ENCODE measurements at regions not wholly inside any gene's neighbourhood (a gene's known extent, or its start where the extent isn't known, plus 50 kb on each side); places are given as distances from the start of the nearest gene placed in this dataset.

GRCh38 chr18:51400721-51401120 is 203.2 kb upstream of the MEX3C start:
- DNase-seq = no peak

- no peak for DNase-seq
Measured at GRCh38 chr18:51401912-51402311, 204.4 kb upstream of the MEX3C start.

DNA sequence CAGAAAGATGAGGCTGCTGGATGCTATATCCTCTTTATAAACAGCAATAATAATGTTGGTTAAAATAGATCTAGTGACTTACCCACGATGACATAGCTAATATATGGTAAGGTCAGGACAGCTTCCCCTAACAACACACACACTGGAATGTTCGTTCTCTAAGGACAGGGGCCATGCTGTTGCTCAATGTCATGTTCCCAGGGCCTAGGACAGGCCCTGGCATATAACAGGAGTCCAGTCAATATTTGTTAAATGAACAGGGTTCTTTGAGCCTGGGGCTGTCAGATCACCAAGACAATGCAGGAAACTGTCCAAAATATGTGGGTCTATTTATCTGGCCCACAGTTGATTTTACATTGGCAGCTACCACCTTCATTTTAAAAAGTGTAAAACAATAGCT is 207.1 kb upstream of the MEX3C start:
- DNase-seq = no peak

- no peak for DNase-seq
Measured at GRCh38 chr18:51405683-51406477, 208.4 kb upstream of the MEX3C start.

GRCh38 chr18:51417643-51418483 is 220.4 kb upstream of the MEX3C start:
- DNase-seq = peak in 1 of 2 experiments; percentile 6

GRCh38 chr18:51425475-51425874 is 228.0 kb upstream of the MEX3C start:
- DNase-seq = no peak

DNA sequence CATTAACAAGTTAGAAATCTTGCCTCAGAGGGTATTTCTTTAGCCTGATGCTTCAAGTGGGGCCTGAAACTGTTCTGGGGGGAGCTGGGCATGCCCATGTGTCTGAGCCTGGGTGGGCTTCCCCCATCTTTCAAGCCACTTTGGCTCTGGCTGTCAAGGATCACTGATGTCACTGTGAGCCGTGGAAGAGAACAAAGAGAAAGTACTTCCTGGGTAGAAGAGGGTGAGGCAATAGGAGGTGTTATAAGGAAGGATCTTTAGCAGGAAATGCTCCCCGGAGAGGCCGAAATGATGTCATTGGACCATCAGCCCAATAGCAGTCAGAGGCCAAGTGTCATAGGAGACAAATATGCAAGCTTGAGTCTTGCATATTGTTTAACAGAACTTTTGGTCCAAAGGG is 228.4 kb upstream of the MEX3C start:
- DNase-seq = no peak

GRCh38 chr18:51426996-51427395 is 229.5 kb upstream of the MEX3C start:
- DNase-seq = no peak

DNA sequence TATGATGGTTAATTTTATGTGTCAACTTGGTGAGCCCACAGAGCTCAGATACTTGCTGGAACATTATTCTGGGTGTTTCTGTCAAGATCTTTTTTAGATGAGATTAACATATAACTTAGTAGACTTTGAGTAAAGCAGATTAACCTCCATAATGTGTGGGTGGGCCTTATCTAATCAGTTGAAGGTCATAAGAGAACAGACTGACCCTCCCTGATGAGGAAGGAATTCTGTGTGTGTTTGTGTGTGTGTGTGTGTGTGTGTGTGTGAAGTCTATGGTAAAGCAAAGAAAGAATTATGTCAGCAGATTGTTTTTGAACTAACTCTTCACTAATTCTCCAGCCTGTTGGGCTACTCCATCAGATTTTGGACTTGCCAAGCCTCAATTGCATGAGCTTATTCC is 232.2 kb upstream of the MEX3C start:
- DNase-seq = no peak

DNA sequence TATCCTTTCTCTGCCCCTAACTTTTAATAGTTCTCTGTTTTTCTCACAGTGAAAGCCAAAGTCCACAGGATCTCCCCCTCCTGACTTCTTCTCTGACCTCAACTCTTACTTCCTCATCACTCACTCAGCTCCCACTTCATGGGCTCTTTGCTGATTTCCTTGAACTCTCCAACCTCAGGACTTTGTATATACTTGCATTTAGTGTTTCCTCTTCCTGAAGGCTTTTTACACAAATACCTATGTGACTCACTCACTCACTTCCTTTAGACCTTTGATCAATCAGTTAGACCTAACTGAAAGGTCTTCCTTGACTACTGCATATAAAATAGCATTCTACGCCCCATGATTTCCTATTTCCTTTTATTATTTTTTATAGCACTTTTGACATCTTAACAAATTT is 233.1 kb upstream of the MEX3C start:
- DNase-seq = no peak

GRCh38 chr18:51433296-51433695 is 235.8 kb upstream of the MEX3C start:
- no peak for DNase-seq

- no peak for DNase-seq
Measured at GRCh38 chr18:51433881-51434280, 236.4 kb upstream of the MEX3C start.

DNA sequence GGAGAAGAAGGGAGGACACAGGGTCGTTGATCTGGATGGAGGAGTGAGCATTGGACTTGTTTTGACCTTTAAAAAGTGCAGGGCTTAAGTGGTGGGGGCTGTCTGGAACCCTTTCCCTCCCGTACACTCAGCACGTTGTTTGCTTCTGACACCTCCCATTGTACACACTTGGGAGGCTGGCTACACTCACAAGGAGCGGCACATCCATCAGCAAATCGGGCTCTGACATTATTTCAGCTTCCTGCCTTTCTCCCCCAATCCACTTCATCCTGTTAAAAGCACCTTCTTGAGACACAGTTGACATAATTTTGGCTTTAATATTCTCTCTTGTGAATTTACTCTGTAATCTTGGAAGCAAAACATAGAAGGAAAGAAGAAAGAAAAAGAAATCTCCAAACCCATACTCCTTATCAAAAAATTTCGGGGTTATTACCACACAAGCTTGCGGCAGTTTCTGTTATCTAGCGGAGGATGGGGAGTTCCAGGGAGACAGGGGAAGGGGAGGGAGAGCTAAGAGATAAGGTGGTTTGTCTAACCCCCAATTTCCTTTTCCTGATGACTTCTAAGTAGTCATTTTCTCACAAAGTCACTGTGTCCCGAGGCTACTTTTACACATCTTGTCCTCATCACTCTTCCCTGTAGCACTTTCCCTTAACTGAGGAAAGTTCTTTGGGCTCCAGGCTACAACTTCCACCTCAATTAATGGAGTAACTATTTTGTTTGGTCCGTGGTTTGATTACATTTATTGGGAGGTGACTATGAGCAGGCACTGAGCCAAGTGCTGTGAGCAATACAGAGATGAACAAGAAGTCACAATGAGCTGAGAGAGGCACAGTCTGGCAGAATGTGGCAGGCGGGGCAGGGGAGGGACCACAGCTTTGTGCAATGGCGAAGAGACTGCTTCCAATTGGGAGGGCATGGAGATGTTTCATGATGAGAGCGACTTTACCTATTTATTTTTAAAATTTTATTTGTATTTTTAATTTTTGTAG is 240.1 kb upstream of the MEX3C start:
- DNase-seq = no peak

- no peak for DNase-seq
Measured at GRCh38 chr18:51438797-51439350, 241.4 kb upstream of the MEX3C start.

- no peak for DNase-seq
Measured at GRCh38 chr18:51442012-51442411, 244.5 kb upstream of the MEX3C start.

- no peak for DNase-seq
Measured at GRCh38 chr18:51446571-51447210, 249.2 kb upstream of the MEX3C start.

GRCh38 chr18:51447351-51448342 is 250.2 kb upstream of the MEX3C start:
- DNase-seq = no peak

DNA sequence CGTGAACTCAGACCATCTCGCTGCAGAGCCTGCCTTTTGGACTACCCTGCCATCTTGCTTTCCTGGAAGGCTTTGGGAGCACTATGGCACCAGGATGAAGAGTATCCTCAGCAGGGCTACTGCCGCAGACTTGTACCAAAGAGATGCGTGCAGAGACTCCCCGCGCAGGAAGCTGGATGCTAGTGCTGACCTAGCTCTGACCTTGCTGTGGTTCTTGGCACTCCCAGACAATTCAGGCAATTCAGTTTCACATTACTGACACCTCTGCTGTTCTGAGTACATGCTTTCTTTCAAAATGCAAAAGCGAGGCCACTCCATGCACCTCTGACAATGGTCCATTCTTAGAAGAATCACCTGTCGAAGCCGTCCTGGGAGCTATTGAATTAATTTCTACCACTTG is 251.5 kb upstream of the MEX3C start:
- DNase-seq = no peak

DNA sequence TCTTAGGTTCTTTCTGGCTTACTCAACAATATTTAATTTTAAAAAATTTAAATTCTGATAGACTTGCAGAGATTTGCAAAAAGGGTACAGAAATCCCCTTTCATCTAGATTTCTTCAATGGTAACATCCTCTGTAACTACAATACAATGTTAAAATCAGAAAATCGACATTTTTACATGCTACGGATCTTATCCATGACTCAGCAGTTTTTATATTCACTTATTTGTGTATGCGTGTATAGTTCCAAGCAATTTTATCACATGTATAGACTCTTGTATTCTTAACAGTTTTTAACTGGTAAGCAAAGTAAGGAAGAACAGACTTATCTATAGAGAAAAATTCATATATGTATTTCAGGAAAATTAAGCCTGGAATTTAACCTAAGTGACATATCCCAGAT is 256.1 kb upstream of the MEX3C start:
- DNase-seq = no peak

DNA sequence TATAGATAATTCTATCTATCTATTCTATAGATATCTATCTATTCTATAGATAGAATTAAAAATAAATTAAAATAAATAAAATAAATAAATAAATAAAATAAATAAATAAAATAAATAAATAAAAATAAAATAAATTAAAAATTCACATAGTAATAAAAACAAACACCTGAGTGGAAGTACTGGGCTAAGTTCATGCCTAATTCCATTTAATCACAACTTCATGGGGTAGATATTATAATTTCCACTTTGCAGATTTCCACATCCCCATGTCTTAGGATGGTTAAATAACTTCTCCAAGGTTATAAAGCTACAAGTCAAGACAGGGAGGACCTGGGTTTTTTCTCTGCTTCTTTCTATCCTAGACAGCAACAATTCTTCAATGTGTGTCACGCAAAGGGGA is 261.4 kb upstream of the MEX3C start:
- no peak for DNase-seq

DNA sequence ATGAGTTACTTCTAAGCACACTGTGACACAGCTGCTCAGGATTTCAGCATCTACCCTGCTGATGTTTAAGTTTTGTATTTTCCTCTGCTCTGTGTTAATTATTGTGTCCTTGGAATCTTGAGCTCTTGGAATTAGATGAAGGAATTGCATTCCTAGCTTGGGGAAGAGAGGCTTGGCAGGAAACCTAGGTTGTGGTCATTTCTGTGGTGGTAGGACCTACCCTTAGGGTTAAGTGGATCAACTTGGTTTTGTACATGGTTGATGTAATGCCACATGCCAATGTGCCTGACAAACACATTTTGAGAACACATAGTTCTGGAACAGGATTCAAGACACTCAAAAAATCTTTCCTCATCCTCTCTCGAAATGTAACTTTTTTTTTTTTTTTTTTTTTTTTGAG is 264.5 kb upstream of the MEX3C start:
- no peak for DNase-seq
